Right lobe of liver (tissue), 6 donors: ENCODE measurements at regions not wholly inside any gene's neighbourhood (a gene's known extent, or its start where the extent isn't known, plus 50 kb on each side); places are given as distances from the start of the nearest gene placed in this dataset.
A peak's percentile ranks its signal among the peaks of the same experiment; 100 is the strongest.

ENCODE experiments used
- ATAC-seq, 4 donors: fragments of 200-7000 bp; cut with Tn5 transposase; one replicate each; pipeline ENCODE4 v1.9.1; 2020; ENCODE audit warnings: mild to moderate bottlenecking in 4 of 4, moderate library complexity in 4 of 4
- DNase-seq, 3 donors: peaks; one replicate each; pipeline ENCODE4 v3.0.0-alpha.2; 2020
- H3K27ac ChIP-seq, 3 donors: fragments of 200-600 bp; one replicate each; pipeline ENCODE4 v1.8.0; 2022
- H3K27me3 ChIP-seq, 2 donors: fragments of 200-600 bp; one replicate each; pipeline ENCODE4 v1.8.0; 2022
- H3K36me3 ChIP-seq, 4 donors: fragments of 200-600 bp; sonication (generic) in 1 of 4; one replicate each; pipeline versions ENCODE4 v1.5.1 to v1.8.0; 2017 to 2022; ENCODE audit warnings: control low read depth in 1 of 4
- H3K4me1 ChIP-seq, 4 donors: fragments of 200-600 bp; sonication (generic) in 1 of 4; one replicate each; pipeline versions ENCODE4 v1.5.1 to v1.8.0; 2017 to 2022; ENCODE audit warnings: control low read depth in 1 of 4
- H3K4me3 ChIP-seq, 3 donors: fragments of 200-600 bp; one replicate each; pipeline ENCODE4 v1.8.0; 2022
- H3K9me3 ChIP-seq, 4 donors: fragments of 200-600 bp; sonication (generic) in 1 of 4; one replicate each; pipeline versions ENCODE4 v1.5.1 to v1.8.0; 2017 to 2022; ENCODE audit warnings: control low read depth in 1 of 4
- POLR2A ChIP-seq: fragments of 450-650 bp; IDR thresholded peaks from one replicate; pipeline ENCODE4 v1.6.1; 2017; ENCODE audit warnings: antibody characterized with exemption, mild to moderate bottlenecking
- WGBS: methylation state at CpG from one replicate; pipeline ENCODE4 v1.1.6; 2018; ENCODE audit warnings: low coverage, low lambda C conversion rate; ENCODE audit not compliant: insufficient coverage; ENCODE audit errors: missing lambda C conversion rate; 5-methylcytosine and 5-hydroxymethylcytosine counted together
- intact Hi-C, 2 donors: fragments of 100-400 bp; cut with DNase I; formaldehyde crosslinking; loops; one replicate each; pipeline versions ENCODE4 v1.11.2 to v1.14.1; 2022
- TF ChIP-seq, protein P1 (sequence below), 4 donors: fragments of 200-600 bp in 3 of 4; fragments of 450-650 bp in 1 of 4; IDR thresholded peaks; one replicate each; pipeline versions ENCODE4 v1.5.1 to v1.8.0; 2016 to 2022; ENCODE audit warnings: antibody characterized with exemption in 4 of 4, mild to moderate bottlenecking in 2 of 4
- donor health status: DM: no; HTN: yes; CAD: no.
- donor health status: DM: no; HTN: no; CAD: no.
- donor health status: DM: no; HTN: no; CAD: no.
- donor health status: DM: no; HTN: yes; CAD: no.
- donor health status: DM: no; HTN: yes; CAD: no.

DNA sequence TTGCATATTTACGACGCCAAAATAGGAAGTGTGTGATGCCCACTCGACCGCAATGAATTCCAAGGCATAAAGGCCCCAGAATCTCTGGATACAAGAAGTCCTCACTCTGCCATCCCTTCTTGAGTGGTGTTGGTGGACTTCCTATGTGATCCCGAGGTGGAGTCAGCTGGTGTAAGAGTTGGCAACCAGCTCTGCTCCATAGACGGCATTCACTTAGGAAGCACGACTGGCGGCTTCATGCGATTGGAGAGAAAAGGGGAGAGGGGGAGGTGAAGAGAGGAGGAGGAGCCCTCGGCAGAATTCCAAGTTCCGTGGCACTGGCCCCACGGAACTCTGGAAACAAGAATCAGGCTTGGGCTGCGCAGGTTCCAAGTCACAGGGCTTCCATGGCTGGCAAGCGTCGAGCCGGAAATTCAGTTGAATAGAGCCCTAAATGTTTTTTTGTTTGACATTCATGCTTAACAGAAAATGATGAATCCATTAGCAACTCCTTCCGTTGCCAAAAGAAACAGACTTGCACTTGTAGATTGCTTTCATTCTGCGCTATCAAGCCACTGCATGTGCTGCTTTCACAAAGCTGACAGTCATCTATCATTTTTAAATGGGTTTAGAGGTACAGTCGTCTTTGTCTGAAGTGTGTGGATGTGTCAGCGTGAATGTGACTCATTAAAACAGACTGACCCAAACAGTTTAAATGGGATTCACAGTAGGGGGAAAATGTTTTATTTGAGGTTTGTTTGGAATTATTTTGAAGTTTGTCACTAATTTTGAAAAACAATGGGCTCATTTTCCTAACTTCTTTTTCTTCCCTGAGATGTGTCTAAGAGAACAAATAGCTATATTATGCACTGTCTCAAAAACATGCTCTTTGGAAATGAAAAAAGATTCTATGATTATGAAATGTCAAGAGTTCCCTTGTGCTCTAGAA is 428.3 kb upstream of the ATP11B start:
- TF ChIP-seq POLR2A, result no peak
- TF ChIP-seq, protein P1, sequence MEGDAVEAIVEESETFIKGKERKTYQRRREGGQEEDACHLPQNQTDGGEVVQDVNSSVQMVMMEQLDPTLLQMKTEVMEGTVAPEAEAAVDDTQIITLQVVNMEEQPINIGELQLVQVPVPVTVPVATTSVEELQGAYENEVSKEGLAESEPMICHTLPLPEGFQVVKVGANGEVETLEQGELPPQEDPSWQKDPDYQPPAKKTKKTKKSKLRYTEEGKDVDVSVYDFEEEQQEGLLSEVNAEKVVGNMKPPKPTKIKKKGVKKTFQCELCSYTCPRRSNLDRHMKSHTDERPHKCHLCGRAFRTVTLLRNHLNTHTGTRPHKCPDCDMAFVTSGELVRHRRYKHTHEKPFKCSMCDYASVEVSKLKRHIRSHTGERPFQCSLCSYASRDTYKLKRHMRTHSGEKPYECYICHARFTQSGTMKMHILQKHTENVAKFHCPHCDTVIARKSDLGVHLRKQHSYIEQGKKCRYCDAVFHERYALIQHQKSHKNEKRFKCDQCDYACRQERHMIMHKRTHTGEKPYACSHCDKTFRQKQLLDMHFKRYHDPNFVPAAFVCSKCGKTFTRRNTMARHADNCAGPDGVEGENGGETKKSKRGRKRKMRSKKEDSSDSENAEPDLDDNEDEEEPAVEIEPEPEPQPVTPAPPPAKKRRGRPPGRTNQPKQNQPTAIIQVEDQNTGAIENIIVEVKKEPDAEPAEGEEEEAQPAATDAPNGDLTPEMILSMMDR (IDR thresholded peaks at IDR 0.05), result no peak
- ATAC-seq (peak in 1 of 4 donors; percentile 51), DNase-seq (no peak)
- Histone ChIP-seq H3K4me1 (peaks cover 0 to 2% (median 0%) of the 10 kb centered on the region in 4 donors), H3K9me3 (no peaks in the 10 kb centered on the region), H3K36me3 (no peaks in the 10 kb centered on the region), H3K27me3 (no peaks in the 10 kb centered on the region), H3K4me3 (no peak overlapping the region), H3K27ac (no peak overlapping the region)
- intact Hi-C loops, result no loop called here
- WGBS, result 70% methylated on average over 16 of the region's 20 CpGs

DNA sequence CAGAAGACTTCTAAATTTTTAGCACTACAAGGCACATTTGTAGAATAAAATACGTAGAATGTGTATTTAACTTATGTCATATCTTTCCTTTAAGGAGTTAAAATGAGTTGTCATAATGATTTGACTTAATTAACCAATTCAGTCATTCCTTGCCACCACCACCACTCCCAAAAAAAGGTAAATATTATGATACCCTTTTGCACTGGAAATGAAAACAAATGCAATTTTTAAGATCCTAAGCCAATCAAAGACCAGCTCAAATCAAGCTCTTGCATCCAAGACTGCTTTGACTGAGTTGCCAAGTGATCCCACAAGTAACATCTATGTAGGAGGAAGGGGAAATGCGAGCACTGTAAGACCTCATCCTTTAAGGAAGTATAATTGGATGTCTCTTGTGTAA is 426.6 kb upstream of the ATP11B start:
- peaks cover 0 to 2% (median 0%) of the 10 kb centered on the region in 4 donors for H3K4me1 ChIP-seq
- H3K9me3 ChIP-seq, result no peaks in the 10 kb centered on the region
- H3K4me3 ChIP-seq, result no peak overlapping the region
- DNase-seq, result no peak
- intact Hi-C loops, result no loop called here
- TF ChIP-seq, protein P1 (IDR thresholded peaks at IDR 0.05), result no peak
- TF ChIP-seq POLR2A, result no peak
- no peak overlapping the region for H3K27ac ChIP-seq
- no peak for ATAC-seq
- 46% methylated on average over 2 of the region's 2 CpGs for WGBS
- H3K27me3 ChIP-seq, result no peaks in the 10 kb centered on the region
- H3K36me3 ChIP-seq, result no peaks in the 10 kb centered on the region

DNA sequence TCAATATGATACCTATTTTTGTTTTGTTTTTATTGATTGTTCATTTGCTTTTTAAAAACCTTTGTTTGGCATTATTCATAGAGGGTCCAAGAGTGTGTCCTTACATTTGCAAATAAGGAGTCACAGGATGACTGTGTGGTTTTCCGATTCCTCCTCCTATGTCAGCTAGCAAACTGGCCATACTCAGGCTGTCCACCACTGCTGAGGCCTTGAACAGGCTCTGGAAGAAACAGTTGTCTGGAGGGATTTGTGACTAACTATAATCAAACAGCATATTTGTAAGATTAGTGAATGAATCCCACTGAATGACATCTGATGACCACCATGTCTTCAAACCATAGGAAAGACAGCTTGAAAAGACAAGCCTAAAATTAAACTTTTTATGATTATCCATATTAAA is 423.4 kb upstream of the ATP11B start:
- Histone ChIP-seq H3K4me1 (no peaks in the 10 kb centered on the region), H3K4me3 (no peak overlapping the region), H3K27ac (no peak overlapping the region), H3K9me3 (no peaks in the 10 kb centered on the region), H3K27me3 (no peaks in the 10 kb centered on the region), H3K36me3 (no peaks in the 10 kb centered on the region)
- WGBS, result 100% methylated on average over 1 of the region's 1 CpG
- intact Hi-C loops, result no loop called here
- TF ChIP-seq, protein P1 (IDR thresholded peaks at IDR 0.05), result no peak
- TF ChIP-seq POLR2A, result no peak
- no peak for DNase-seq
- ATAC-seq, result no peak

DNA sequence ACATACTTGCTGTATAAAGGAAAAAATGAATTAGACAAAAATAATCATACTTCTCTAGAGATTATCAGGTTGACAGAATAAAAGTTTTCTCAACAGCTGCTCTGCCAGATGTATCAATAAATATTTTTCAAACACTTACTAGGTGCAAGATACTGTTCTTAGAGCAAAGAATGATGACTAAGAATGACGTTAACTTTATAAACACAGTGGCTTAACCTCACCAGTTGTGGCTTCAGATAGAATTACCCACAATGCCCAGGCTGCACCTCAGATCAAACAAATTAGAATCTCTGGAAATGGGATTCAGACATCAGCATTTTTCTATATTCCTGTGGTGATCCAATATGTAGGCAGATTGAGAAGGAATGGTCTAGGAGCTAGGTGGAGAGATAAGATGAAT is 422.4 kb upstream of the ATP11B start:
- Histone ChIP-seq H3K4me3 (no peak overlapping the region), H3K36me3 (no peaks in the 10 kb centered on the region), H3K27ac (no peak overlapping the region), H3K27me3 (no peaks in the 10 kb centered on the region), H3K9me3 (no peaks in the 10 kb centered on the region), H3K4me1 (no peaks in the 10 kb centered on the region)
- ATAC-seq (no peak), DNase-seq (no peak)
- TF ChIP-seq POLR2A, result no peak
- TF ChIP-seq, protein P1 (IDR thresholded peaks at IDR 0.05), result no peak
- intact Hi-C loops, result no loop called here
- WGBS, result 50% methylated on average over 1 of the region's 1 CpG
